ENCODE measurements at regions not wholly inside any gene's neighbourhood (a gene's known extent, or its start where the extent isn't known, plus 50 kb on each side); places are given as distances from the start of the nearest gene placed in this dataset.

- TF ChIP-seq CTCF (IDR thresholded peaks at IDR 0.05), result no peak
- DNase-seq (ENCODE audit: low spot score) (no peak), ATAC-seq (ENCODE audit: low FRiP score) (no peak)
Observed at GRCh38 chr12:111275308-111275707, 93.6 kb downstream of the PHETA1 start.

- ATAC-seq (ENCODE audit: low FRiP score) (no peak), DNase-seq (ENCODE audit: low spot score) (no peak)
- TF ChIP-seq CTCF (IDR thresholded peaks at IDR 0.05), result no peak
Observed at GRCh38 chr12:111274777-111275176, 94.1 kb downstream of the PHETA1 start.

GRCh38 chr12:111271674-111272418 lies 97.0 kb downstream of the PHETA1 start:
- no peak for ATAC-seq (ENCODE audit: low FRiP score)
- DNase-seq (ENCODE audit: low spot score), result no peak
- no peak for TF ChIP-seq CTCF (IDR thresholded peaks at IDR 0.05)

GRCh38 chr12:111270774-111271173 lies 98.1 kb downstream of the PHETA1 start:
- TF ChIP-seq CTCF (IDR thresholded peaks at IDR 0.05), result no peak
- DNase-seq (ENCODE audit: low spot score), result no peak
- no peak for ATAC-seq (ENCODE audit: low FRiP score)

- ATAC-seq (ENCODE audit: low FRiP score) (no peak), DNase-seq (ENCODE audit: low spot score) (no peak)
- TF ChIP-seq CTCF (IDR thresholded peaks at IDR 0.05), result no peak
Observed at GRCh38 chr12:111270239-111270638, 98.7 kb downstream of the PHETA1 start.

GRCh38 chr12:111269718-111270117 lies 99.2 kb downstream of the PHETA1 start:
- no peak for DNase-seq (ENCODE audit: low spot score)
- TF ChIP-seq CTCF (IDR thresholded peaks at IDR 0.05), result no peak
- no peak for ATAC-seq (ENCODE audit: low FRiP score)

Measured in omental fat pad (tissue), 3 donors.